ENCODE measurements at regions not wholly inside any gene's neighbourhood (a gene's known extent, or its start where the extent isn't known, plus 50 kb on each side); places are given as distances from the start of the nearest gene placed in this dataset.

DNA sequence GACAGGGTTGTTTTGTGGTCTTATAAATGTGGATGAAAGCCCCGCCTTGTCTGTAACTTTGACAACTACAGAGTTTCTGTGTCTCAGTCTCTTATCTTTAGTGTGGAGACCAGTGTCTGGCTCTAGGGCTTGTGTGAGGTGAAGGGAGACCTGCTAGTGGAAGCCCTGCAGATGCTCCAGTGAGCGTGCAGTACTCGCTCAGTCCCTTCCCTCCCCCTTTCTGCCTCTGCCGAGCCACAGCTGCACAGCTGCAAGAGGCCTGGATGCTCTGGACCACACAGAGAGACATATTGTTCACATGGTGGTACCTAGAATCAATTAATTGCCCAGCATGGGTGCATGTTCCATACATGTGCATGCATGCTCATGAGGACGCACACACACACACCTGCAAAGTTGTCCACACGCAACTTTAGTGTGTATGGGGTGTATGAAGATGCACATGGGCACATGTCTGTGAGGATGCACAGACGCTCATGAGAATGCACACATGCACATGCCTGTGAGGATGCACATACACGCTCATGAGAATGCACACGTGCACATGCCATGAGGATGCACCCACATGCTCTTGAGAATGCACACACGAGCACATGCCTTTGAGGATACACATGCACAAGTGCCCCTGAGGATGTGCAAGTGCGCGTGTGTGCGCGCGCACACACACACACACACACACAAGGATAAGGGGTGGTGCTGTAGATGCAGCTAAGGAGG lies 282.1 kb upstream of the HS6ST1 start (continued):
- TF ChIP-seq ETV6 (IDR thresholded peaks at IDR 0.05; ENCODE audit: borderline replicate concordance in 1 of 2, low read depth in 2 of 2, low read length in 1 of 2) (no peak), ETV6 (CRISPR knock-in tag; IDR thresholded peaks at IDR 0.05; ENCODE audit: borderline replicate concordance) (no peak)

DNA sequence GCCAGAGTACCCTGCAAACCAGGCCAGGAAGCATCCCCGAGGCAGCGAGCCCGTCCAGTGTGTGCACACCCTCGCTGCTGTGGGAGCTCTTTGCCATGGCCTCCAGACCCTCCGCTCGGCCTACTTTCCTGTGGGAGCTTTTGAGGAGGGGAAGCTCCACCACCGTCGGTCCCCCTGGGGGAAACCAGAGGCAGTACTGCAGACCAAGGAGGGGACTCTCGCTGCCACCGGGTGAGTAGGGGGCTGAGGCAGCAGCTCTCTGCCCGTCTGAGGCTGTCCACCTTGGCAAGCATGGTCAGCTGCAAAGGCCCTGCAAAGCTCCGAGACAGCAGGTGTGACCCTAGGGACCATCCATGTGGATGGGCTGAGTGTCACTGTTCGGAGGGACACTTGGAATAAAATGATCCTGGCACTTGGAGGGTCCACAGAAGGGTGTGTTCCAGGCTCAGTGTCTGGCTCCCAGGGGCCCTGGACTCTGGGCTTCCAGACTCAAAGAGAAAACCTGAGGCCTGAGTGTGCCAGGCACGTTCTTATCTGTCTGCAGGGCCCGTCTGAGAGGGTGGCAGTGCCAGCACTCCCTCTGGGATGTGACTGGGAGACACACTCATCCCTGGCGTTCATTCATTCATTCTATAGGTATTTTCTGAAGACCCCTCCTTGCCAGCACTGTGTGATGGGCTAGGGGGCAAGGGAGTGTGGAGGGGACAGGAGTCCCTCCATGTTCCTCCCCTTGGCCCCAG lies 282.8 kb upstream of the HS6ST1 start:
- H3K4me3 ChIP-seq, result no peak overlapping the region
- H3K27ac ChIP-seq (ENCODE audit: extremely low read depth, low read depth, low read length), result no peak overlapping the region
- no peak overlapping the region for H2AFZ ChIP-seq (ENCODE audit: low read depth, low read length)
- no TSS peak for BruUV-seq (replicated peaks)
- H3K4me2 ChIP-seq (ENCODE audit: insufficient read depth, low read length), result no peak overlapping the region
- ChIA-PET POLR2A (no interaction called here), CTCF (ENCODE audit: low intra/inter-chr PET ratio) (no interaction called here)
- FAIRE-seq, result no peak
- H3K4me1 ChIP-seq (replicated peaks in 1 of 2; ENCODE audit: control insufficient read depth in 2 of 2, insufficient read depth in 2 of 2, low read length in 2 of 2), result no peaks in the 10 kb centered on the region
- intact Hi-C loops (cut with micrococcal nuclease) (no loop called here), in situ Hi-C loops (cut with MboI) (no loop called here)
- H3K9me1 ChIP-seq (ENCODE audit: control insufficient read depth, insufficient read depth, low read length), result no peaks in the 10 kb centered on the region
- peaks cover 0 to 55% of the 10 kb centered on the region in 2 experiments; a peak in 2 of 5 replicates for H3K27me3 ChIP-seq (ENCODE audit: control insufficient read depth in 2 of 2, insufficient read depth in 2 of 2, low read length in 2 of 2)
- no peak for ATAC-seq
- H3K9ac ChIP-seq (ENCODE audit: insufficient read depth in 1 of 2, low read depth in 2 of 2, low read length in 2 of 2), result no peak overlapping the region
- no peaks in the 10 kb centered on the region for H3K79me2 ChIP-seq (ENCODE audit: control insufficient read depth, insufficient read depth, low read length)
- no peaks in the 10 kb centered on the region for H4K20me1 ChIP-seq (replicated peaks; ENCODE audit: control insufficient read depth, insufficient read depth, low read length)
- no peaks in the 10 kb centered on the region for H3K9me3 ChIP-seq (replicated peaks; ENCODE audit: control insufficient read depth, insufficient read depth, low read depth, low read length)
- WGBS (ENCODE audit: insufficient coverage, low coverage, missing lambda C conversion rate), result 0% methylated on average over 16 of the region's 16 CpGs
- DNase-seq (ENCODE audit: extremely low read depth in 1 of 4, low spot score in 3 of 4), result no peak
- no peaks in the 10 kb centered on the region for H3K36me3 ChIP-seq (ENCODE audit: control insufficient read depth, insufficient read depth, low read length)
- no peak for TF ChIP-seq ZNF121 (CRISPR knock-in tag; conservative IDR thresholded peaks at IDR 0.05)
- no peak for TF ChIP-seq RFX7 (CRISPR knock-in tag; IDR thresholded peaks at IDR 0.05)
- TF ChIP-seq ZNF23 (CRISPR knock-in tag; IDR thresholded peaks at IDR 0.05), result no peak
- no peak for TF ChIP-seq PRPF4 (IDR thresholded peaks at IDR 0.05; ENCODE audit: insufficient read depth, low read depth, low read length, poor library complexity, severe bottlenecking)
- no peak for TF ChIP-seq NR4A1 (CRISPR knock-in tag; IDR thresholded peaks at IDR 0.05)
- TF ChIP-seq NR4A1 (tag; IDR thresholded peaks at IDR 0.05), result no peak
- TF ChIP-seq ARID2 (IDR thresholded peaks at IDR 0.05), result no peak
- no peak for TF ChIP-seq PTTG1 (tag; IDR thresholded peaks at IDR 0.05; ENCODE audit: low read depth)
- TF ChIP-seq IRF2 (CRISPR knock-in tag; IDR thresholded peaks at IDR 0.05), result no peak
- no peak for TF ChIP-seq RHOXF2B (CRISPR knock-in tag; conservative IDR thresholded peaks at IDR 0.05)
- TF ChIP-seq ZNF79 (CRISPR knock-in tag; IDR thresholded peaks at IDR 0.05; ENCODE audit: low read depth), result no peak
- TF ChIP-seq RBM39 (optimal IDR thresholded peaks at IDR 0.05; ENCODE audit: low read depth, low read length), result no peak
- no peak for TF ChIP-seq ZNF146 (CRISPR knock-in tag; IDR thresholded peaks at IDR 0.05; ENCODE audit: unreplicated experiment)
- TF ChIP-seq, protein P1, sequence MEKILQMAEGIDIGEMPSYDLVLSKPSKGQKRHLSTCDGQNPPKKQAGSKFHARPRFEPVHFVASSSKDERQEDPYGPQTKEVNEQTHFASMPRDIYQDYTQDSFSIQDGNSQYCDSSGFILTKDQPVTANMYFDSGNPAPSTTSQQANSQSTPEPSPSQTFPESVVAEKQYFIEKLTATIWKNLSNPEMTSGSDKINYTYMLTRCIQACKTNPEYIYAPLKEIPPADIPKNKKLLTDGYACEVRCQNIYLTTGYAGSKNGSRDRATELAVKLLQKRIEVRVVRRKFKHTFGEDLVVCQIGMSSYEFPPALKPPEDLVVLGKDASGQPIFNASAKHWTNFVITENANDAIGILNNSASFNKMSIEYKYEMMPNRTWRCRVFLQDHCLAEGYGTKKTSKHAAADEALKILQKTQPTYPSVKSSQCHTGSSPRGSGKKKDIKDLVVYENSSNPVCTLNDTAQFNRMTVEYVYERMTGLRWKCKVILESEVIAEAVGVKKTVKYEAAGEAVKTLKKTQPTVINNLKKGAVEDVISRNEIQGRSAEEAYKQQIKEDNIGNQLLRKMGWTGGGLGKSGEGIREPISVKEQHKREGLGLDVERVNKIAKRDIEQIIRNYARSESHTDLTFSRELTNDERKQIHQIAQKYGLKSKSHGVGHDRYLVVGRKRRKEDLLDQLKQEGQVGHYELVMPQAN (IDR thresholded peaks at IDR 0.05; ENCODE audit: borderline replicate concordance), result no peak
- TF ChIP-seq, protein P2, sequence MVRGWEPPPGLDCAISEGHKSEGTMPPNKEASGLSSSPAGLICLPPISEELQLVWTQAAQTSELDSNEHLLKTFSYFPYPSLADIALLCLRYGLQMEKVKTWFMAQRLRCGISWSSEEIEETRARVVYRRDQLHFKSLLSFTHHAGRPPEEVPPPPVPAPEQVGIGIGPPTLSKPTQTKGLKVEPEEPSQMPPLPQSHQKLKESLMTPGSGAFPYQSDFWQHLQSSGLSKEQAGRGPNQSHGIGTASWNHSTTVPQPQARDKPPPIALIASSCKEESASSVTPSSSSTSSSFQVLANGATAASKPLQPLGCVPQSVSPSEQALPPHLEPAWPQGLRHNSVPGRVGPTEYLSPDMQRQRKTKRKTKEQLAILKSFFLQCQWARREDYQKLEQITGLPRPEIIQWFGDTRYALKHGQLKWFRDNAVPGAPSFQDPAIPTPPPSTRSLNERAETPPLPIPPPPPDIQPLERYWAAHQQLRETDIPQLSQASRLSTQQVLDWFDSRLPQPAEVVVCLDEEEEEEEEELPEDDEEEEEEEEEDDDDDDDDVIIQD (CRISPR knock-in tag; IDR thresholded peaks at IDR 0.05), result no peak
- TF ChIP-seq SMAD1 (IDR thresholded peaks at IDR 0.05; ENCODE audit: low read depth, low read length, partially characterized antibody), result no peak
